Motor neuron (in vitro differentiated cells): ENCODE measurements at regions not wholly inside any gene's neighbourhood (a gene's known extent, or its start where the extent isn't known, plus 50 kb on each side); places are given as distances from the start of the nearest gene placed in this dataset.

Source experiments
- ATAC-seq, 8 experiments: fragments of 200-7000 bp; cut with Tn5 transposase; replicated peaks in 6 of 8; 2 replicates each; pipeline ENCODE4 v1.8.0; 2021; ENCODE audit warnings: mild to moderate bottlenecking in 8 of 8, moderate library complexity in 8 of 8
- H3K27ac ChIP-seq, 2 donors: fragments of 250-450 bp; sonication (Bioruptor Pico); 2 replicates each; pipeline ENCODE4 v1.9.0; 2021; ENCODE audit warnings: antibody characterized with exemption in 2 of 2, mild to moderate bottlenecking in 2 of 2, moderate library complexity in 1 of 2
- H3K4me1 ChIP-seq, 2 donors: fragments of 250-450 bp; sonication (Bioruptor Pico); replicated peaks in 1 of 2; 2 replicates each; pipeline ENCODE4 v1.6.1; 2021; ENCODE audit warnings: antibody characterized with exemption in 2 of 2, mild to moderate bottlenecking in 2 of 2, moderate library complexity in 1 of 2
- H3K4me3 ChIP-seq, 5 donors: fragments of 250-450 bp; sonication (Bioruptor Pico); 2 replicates each; pipeline ENCODE4 v1.9.0; 2021; ENCODE audit warnings: antibody characterized with exemption in 5 of 5, mild to moderate bottlenecking in 5 of 5, moderate library complexity in 4 of 5
- WGBS, 10 experiments: fragments of 450-650 bp; shearing (Covaris generic); methylation state at CpG; one replicate each; pipeline ENCODE4 v1.0.0; 2022; 5-methylcytosine and 5-hydroxymethylcytosine counted together
- in situ Hi-C, 9 experiments: fragments of 400-800 bp; cut with MboI; loops; one replicate each; pipeline ENCODE4 v1.15.0; 2021; ENCODE audit warnings: low sequenced_read_pairs in 9 of 9, low pct_unique_long_range_greater_than_20kb in 2 of 9; ENCODE audit not compliant: unreplicated experiment in 9 of 9

DNA sequence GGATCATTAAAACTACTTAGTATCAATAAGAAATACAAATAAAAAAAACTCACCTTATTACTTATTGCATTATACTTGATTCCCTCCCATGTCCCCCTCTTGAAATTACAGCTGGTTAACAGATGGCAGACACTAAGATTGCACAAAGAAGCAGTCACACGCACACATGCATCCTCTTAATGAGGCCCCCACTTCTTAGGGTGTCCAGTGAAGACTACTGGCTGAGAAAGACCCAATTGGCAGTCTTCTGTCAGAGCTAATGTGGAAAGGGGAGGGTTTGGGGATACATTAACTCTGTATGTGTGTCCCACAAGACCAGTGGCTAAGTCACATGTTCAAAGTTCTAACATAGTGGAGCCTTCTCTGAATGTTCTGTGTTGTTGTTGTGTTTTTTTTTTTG is 210.7 kb downstream of the MTX2 start:
- Histone ChIP-seq H3K27ac (no peak overlapping the region), H3K4me1 (no peaks in the 10 kb centered on the region), H3K4me3 (no peak overlapping the region)
- WGBS, 10 experiments, result 17 to 100% (median 78%) methylated on average over 1 of the region's 1 CpG; no CpG with 5 or more reads in 5 of the 10 experiments
- ATAC-seq, result peak in 1 of 8 experiments; percentile 24
- in situ Hi-C loops, result loop anchor here in 1 of 9 experiments (25.0 kb wide), 1 partner anchor 157 kb away; no protein-coding TSS in a partner anchor

DNA sequence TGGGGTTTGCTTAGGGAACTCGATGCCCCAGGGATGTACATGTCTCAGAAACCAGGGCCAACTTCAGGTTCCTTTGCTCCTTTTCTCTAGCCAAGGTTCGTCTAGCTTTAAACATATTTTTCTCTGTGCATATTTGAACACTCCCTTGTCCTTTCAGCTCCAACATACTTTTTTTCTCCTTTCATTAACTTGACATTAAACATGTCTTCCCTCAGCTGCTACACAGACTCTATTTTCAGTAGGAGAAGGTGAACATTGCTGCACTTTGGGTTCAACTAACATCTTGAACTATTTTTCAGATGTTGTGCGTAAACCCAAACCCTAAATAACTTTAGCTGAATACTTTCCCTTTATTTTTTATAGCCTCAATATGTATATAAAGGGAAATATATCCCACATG is 212.9 kb downstream of the MTX2 start:
- H3K4me1 ChIP-seq, result no peaks in the 10 kb centered on the region
- H3K27ac ChIP-seq, result no peak overlapping the region
- 45 to 100% (median 76%) methylated on average over 1 to 3 of the region's 3 CpGs; no CpG with 5 or more reads in 1 of the 10 experiments for WGBS, 10 experiments
- H3K4me3 ChIP-seq, result no peak overlapping the region
- in situ Hi-C loops, result loop anchor here in 1 of 9 experiments (25.0 kb wide), 1 partner anchor 155 kb away; no protein-coding TSS in a partner anchor
- no peak for ATAC-seq

DNA sequence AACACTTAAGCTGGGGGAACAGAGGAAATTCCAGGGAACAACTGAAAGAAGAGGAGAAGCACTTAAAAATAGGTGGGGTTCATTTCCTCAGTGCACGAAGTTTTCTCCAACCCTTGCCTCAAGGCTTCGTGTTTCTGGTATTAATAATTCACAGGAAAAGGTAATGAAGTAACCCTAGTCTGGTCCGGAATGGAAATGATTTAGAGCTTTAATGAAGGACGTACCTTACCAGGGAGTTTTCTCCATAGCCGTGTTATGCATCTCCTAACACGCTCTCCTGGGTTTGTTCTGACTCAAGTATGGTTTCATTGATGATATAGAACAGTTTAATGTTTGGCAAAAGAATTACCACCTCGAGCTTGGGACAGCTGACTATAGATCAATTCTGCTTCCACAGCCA is 214.2 kb downstream of the MTX2 start:
- 25 to 86% (median 52%) methylated on average over 2 to 7 of the region's 7 CpGs; no CpG with 5 or more reads in 1 of the 10 experiments for WGBS, 10 experiments
- Histone ChIP-seq H3K27ac (no peak overlapping the region), H3K4me3 (no peak overlapping the region), H3K4me1 (no peaks in the 10 kb centered on the region)
- ATAC-seq, result no peak
- in situ Hi-C loops, result loop anchor here in 1 of 9 experiments (25.0 kb wide), 1 partner anchor 154 kb away; no protein-coding TSS in a partner anchor

DNA sequence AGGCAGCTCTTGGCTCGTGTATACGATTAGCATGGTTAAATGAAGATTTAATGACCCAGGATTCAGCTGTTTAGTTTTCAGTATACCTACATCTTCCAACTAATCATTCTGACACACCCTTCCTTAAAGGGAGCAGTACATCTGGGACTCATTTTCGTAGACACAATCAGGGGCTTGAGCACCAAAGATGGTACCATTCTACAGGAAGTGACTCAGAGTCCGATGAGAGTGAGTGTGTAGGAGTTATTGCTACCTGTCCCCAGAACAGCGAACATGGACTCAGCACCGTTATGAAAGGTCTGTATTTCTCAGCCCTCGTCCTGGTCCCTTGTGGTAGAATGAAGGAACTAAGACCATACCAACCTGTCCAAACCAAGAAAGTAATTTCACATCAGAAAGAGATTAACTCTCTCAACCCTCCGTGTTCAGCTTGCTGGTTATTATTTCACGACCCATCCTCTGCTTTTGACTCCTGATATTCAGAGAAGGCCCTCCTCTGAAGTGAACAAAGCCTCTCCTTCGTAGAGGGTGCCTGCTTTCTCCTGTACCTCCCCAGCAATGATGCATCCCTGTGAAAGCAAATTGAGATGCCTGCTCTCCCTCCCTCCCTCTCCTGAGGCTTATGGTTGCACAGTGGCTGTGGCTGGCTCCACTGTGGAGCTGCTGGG is 214.8 kb downstream of the MTX2 start:
- Histone ChIP-seq H3K4me3 (no peak overlapping the region), H3K4me1 (no peaks in the 10 kb centered on the region), H3K27ac (no peak overlapping the region)
- in situ Hi-C loops, result loop anchor here in 1 of 9 experiments (25.0 kb wide), 1 partner anchor 153 kb away; no protein-coding TSS in a partner anchor
- no peak for ATAC-seq
- WGBS, 10 experiments, result 68 to 87% (median 75%) methylated on average over 3 to 8 of the region's 10 CpGs; no CpG with 5 or more reads in 1 of the 10 experiments

DNA sequence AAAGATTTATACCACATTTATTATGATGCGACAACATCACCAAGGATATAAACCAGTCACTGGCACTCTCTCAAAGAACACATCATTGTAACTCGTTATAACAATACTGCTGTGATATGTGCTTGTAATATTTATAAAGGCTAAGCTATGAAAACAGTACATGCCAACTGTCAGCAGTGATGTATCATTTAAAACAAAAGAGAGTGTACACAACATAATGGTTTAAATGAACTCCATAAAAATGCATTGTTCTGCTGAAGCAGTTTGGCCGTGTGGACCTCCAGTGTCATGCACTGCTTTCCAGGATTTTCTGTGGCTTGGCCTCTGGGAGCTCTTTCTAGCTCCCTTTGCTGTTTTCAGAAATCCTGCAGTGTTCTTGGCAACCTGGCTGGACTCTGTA is 215.6 kb downstream of the MTX2 start:
- Histone ChIP-seq H3K4me1 (peaks cover 3 to 4% of the 10 kb centered on the region in 2 donors), H3K27ac (no peak overlapping the region), H3K4me3 (no peak overlapping the region)
- peak in 3 of 8 experiments; percentile 23 to 76 (median 31) for ATAC-seq
- 39 to 94% (median 65%) methylated on average over 1 to 3 of the region's 3 CpGs; no CpG with 5 or more reads in 2 of the 10 experiments for WGBS, 10 experiments
- in situ Hi-C loops, result loop anchor here in 1 of 9 experiments (25.0 kb wide), 1 partner anchor 152 kb away; no protein-coding TSS in a partner anchor

DNA sequence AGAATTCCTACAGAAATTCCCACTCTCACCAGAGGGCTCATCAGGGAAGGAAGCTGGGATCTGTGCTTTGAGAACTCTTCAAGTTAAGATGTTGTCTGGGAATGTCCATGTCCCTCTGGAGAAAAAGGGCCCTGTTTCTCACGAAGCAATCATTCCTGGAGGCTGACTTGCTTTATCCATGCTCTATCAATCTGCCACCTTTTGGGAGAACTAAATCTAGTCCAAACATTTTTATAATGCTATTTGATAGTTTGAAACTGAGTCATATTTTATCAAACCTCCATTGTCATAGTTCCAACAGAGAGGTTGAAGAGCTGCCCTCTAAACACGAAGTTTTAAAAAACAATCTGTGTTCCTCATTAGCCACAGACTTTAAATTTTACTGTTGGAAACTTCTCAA is 219.2 kb downstream of the MTX2 start:
- H3K4me1 ChIP-seq, result peaks cover 30 to 37% of the 10 kb centered on the region in 2 donors
- H3K27ac ChIP-seq, result no peak overlapping the region
- no peak overlapping the region for H3K4me3 ChIP-seq
- WGBS, 10 experiments, result 36 to 100% (median 90%) methylated on average over 1 to 2 of the region's 2 CpGs; no CpG with 5 or more reads in 2 of the 10 experiments
- ATAC-seq, result no peak
- in situ Hi-C loops, result loop anchor here in 1 of 9 experiments (25.0 kb wide), 1 partner anchor 149 kb away; no protein-coding TSS in a partner anchor

DNA sequence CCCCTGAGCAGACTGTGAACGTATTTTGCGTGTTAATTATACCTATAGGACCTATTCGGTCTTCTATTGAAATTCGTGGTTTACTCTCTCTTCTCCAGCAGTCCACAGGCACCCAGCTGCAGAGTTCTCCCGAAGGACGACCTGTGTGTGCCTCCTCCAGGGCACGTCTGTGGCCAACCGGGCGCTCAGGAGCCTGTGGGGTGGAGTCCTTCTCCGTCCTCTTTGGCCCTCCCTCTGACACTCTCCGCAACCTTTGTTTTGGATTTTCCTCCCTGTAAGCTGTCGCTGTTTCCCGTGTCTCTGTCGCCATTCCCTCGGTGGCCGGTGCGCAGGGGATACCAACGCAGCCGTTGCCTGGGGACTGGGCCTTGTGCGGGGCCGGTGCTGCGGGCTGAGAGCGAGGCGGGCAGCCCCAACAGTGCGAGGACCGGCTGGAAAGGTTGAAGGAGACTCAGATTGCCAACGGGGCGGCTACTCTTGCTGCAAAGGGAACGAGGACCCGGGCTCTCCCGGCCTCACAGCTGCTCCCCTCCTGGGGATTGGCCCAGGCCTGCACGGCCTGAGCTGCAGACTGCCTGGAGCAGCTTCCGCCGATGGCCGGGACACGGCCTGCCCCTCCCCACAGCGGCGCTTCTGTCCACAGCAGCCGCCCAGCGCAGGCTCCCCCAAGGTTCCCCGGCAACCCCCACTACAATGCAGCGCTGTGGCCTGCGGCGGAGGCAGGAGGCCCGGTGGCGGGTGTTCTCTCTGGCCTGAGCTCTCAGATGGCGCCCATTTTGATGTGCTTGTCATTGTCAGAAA is 221.0 kb downstream of the MTX2 start:
- in situ Hi-C loops, result loop anchor here in 1 of 9 experiments (25.0 kb wide), 1 partner anchor 147 kb away; no protein-coding TSS in a partner anchor
- ATAC-seq, result peak in 7 of 8 experiments; percentile 50 to 97 (median 95)
- peaks cover 40 to 48% of the 10 kb centered on the region in 2 donors for H3K4me1 ChIP-seq
- H3K27ac ChIP-seq, result peak overlapping the region; percentile 53 to 96
- H3K4me3 ChIP-seq, result peak overlapping the region in 2 of 5 donors; percentile 7
- 0 to 100% (median 47%) methylated on average over 1 to 11 of the region's 47 CpGs; no CpG with 5 or more reads in 3 of the 10 experiments for WGBS, 10 experiments

DNA sequence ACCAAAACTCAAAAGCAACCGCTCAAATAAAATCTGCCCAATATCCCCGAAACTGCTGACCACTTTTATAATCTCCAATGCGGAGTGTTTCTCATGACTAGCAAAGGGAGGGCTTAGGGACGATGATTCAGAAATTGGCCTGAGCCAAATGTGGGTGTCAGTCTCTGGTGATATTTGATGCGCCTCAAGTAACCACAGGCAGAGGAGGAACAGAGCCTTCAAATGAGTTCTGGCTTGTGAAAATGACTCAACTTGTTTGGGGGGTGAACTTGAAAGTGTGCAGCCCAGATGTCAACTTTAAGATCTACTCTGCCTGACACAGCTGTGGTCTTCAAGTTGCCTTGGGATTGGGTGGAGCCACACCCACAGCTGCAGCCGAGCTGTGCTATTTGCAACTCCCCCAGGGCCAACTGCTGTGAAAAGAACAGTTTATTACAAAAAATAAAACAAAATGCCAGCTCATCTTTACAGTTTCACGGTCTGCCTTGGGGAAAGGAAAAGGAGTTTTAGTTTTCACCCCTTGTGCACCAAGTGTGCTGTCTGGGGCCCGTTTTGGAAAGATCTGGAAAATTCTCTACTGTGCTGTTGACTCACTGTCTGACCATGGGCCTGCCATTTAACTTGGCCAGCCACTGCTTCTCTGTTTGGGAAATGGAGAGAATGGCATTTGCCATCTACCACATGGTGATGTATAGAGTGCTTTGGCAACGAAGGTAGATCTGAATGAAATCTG is 222.1 kb downstream of the MTX2 start:
- no peak overlapping the region for H3K4me3 ChIP-seq
- WGBS, 10 experiments, result 0 to 94% (median 70%) methylated on average over 1 to 8 of the region's 9 CpGs
- ATAC-seq, result peak in 3 of 8 experiments; percentile 87 to 97 (median 91)
- peaks cover 51 to 55% of the 10 kb centered on the region in 2 donors for H3K4me1 ChIP-seq
- in situ Hi-C loops, result loop anchor here in 1 of 9 experiments (25.0 kb wide), 1 partner anchor 146 kb away; no protein-coding TSS in a partner anchor
- peak overlapping the region in 1 of 2 donors; percentile 96 for H3K27ac ChIP-seq

DNA sequence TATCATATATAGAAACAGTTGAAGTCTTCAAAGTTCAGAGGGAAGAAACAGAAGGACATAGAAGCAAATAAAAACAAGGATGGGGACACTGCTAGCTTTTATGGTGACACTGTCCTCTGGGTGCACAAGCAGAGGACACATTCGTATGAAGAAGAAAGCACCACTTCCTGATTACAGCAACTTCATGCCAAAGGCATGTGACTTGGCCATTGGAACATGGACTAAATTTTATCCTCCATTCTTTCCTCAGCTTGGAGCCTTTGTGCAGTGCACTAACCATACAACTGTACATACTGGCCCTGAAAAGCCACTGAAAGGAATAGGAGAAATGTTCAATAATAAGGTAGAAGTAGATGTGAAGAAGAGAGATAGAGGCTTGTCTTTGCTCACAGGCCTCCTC is 223.3 kb downstream of the MTX2 start:
- in situ Hi-C loops, result loop anchor here in 1 of 9 experiments (25.0 kb wide), 1 partner anchor 145 kb away; no protein-coding TSS in a partner anchor
- WGBS, 10 experiments, result 67 to 100% (median 74%) methylated on average over 1 of the region's 1 CpG; no CpG with 5 or more reads in 4 of the 10 experiments
- H3K4me3 ChIP-seq, result no peak overlapping the region
- peak overlapping the region in 1 of 2 donors; percentile 19 for H3K27ac ChIP-seq
- ATAC-seq, result no peak
- H3K4me1 ChIP-seq, result peaks cover 60 to 67% of the 10 kb centered on the region in 2 donors

DNA sequence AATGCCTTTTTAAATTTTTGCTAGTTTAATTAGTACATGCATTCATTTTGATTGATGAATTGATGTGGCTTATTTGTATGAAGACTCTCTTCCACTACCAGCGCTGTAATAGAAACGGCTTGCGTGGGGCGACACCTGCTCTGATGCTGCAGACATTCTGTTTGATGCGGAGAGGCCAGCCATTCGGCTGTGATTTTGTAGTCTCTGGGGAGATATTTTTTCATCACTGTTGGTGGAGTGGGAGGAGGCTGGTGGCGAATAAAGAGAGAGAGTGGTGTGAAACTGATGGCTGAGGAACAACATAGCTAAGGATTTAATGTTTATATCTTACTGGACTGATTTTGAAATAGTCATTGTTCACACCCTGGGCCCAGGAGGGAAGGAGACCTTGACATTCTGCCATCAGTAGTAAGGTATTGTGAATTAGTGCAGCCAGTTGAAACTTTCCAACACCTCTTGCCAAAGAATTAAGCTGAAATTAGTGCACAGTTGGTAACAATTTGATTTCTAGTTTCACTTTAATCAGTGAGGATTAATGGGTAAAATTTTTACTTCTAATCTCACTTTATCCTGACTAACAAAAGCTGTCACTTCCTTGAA is 224.1 kb downstream of the MTX2 start:
- 20 to 100% (median 63%) methylated on average over 1 to 7 of the region's 7 CpGs; no CpG with 5 or more reads in 1 of the 10 experiments for WGBS, 10 experiments
- H3K27ac ChIP-seq, result peak overlapping the region in 1 of 2 donors; percentile 19
- peaks cover 61 to 69% of the 10 kb centered on the region in 2 donors for H3K4me1 ChIP-seq
- ATAC-seq, result peak in 5 of 8 experiments; percentile 24 to 72 (median 40)
- H3K4me3 ChIP-seq, result no peak overlapping the region
- in situ Hi-C loops, result loop anchor here in 1 of 9 experiments (25.0 kb wide), 1 partner anchor 144 kb away; no protein-coding TSS in a partner anchor

DNA sequence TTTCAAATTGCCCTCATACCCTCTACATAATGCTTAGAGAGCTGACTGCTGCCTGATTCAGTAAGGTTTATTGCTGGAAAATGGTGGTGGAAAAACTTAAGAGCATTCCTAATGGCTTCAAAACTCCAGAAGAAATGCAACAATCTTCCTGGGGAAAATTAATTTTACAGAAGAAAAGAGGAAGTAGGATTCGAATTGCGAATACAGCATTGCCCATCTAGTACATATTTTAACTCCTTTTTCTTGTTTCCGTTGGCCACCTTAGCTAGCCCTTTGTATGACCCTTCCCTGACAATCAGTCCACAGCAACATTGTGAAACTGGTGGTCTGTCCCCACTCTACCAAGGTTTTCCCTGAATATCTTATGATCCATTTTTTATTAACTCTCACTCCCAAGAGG is 224.7 kb downstream of the MTX2 start:
- 45 to 100% (median 91%) methylated on average over 1 to 3 of the region's 3 CpGs for WGBS, 10 experiments
- Histone ChIP-seq H3K4me3 (no peak overlapping the region), H3K27ac (no peak overlapping the region), H3K4me1 (peaks cover 64 to 70% of the 10 kb centered on the region in 2 donors)
- no peak for ATAC-seq
- in situ Hi-C loops, result loop anchor here in 1 of 9 experiments (25.0 kb wide), 1 partner anchor 143 kb away; no protein-coding TSS in a partner anchor
